HG03095 (cell line): ENCODE measurements at regions not wholly inside any gene's neighbourhood (a gene's known extent, or its start where the extent isn't known, plus 50 kb on each side); places are given as distances from the start of the nearest gene placed in this dataset.

ENCODE experiments used
- ATAC-seq: cut with Tn5 transposase; IDR thresholded peaks from one replicate; pipeline ENCODE4 v1.9.1; 2021; ENCODE audit warnings: moderate library complexity; ENCODE audit not compliant: unreplicated experiment

DNA sequence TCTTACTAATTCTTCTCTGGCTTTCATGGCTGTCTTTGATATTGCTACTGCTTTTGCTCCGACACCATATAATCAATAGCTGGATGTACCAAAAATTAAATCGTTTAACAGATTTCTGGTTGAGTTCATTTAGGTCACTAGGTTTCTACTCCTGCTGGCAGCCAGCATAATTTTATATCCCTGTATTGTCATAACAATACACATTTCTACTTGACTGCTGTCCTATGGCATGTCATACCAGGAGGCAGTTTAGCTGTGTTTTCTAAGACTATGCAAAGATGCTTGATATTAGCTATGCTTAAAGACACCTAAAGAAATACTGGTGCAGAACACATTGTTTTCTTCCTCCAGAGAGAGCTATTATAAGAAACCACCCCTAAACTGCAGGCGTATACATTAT, 337.2 kb upstream of the CDH6 start:
- ATAC-seq, result no peak

DNA sequence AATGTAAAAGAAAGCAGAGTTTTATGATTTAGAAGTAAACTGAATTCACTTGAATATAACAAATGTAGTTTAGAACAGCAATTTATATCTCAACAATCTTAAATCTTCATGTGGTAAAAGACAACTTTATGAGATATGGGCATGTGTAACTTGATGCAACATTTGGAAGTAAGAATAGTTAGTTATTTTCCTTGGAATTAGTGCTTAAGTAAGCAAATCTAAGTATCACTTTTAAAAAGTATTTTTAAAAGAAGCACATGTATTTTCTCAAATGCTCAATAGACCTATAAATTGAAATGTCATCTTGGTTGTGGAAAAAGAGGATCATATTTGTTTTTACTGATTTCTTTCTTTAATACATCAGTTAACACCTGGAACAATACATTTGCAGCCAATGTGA, 340.3 kb upstream of the CDH6 start:
- ATAC-seq, result no peak

DNA sequence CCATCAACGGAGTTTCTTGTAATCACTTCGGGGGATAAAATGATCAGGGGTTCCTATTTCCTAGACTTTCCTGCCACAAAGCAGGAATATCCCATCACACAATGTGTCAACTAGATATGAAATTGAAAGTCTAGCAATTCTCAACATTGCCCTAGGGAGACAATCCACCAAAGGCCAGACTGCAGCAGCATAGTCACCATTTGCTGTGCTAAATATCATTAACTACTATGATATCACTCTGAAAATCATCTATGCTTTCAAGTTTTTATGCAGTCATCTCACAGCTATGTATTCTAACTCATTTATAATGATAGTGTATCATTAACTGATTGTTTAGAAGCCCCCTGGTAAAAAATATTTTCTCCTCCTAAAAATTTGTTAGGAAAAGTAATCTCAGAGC, 342.6 kb upstream of the CDH6 start:
- no peak for ATAC-seq

DNA sequence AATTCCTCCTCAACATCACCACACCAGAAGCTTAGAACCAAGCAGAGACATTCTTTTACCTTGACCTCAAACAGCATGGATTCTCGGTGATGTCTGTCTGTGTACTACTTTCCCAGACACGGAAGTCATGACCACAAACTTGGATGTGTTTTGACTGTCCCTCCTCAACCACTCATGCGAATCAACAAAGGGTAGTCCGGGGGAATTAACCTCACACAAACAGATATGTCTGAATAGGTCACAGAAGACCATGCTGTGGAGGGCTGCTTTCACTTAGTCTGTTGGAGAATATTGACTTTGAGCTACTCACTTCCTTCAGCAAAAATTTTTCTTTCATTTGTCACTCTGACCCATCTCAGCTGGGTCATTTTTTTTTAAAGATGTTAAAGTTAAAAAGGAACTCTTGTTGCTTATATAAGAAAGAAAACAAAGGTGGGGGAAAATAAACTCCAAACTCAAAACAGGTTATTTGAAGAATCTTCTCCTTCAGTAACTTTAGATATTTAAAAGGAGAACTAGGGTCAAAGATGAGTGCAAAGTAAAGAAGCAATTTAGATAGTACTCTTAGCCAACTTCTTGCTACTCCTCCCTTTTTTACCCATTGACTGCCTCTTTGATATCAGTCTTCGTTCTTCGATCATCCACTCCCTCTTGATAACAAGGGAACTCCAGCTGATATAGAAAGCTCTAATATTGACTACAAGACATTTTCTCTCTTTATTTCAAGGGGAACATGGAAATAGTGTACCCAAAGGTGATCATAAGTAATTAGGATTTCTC, 343.4 kb upstream of the CDH6 start:
- ATAC-seq, result no peak

DNA sequence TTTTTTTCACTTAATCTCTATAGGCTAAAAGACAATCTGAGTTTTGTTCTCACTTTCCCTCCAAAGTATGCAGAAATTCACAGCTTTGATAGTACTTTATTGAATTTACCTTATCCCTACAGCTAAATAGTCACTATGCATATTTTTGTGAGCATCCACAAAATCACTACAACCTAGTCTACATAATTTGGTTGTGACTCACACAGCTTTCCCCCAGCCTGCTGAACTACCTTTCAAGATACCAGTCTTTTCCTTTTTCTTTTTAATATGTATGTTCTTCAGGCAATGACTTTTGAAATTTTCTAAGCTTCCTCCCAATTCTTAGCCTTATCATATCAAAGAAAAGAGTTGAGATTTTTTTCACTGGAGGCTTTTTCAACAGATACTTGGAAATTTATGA, 347.3 kb upstream of the CDH6 start:
- no peak for ATAC-seq

DNA sequence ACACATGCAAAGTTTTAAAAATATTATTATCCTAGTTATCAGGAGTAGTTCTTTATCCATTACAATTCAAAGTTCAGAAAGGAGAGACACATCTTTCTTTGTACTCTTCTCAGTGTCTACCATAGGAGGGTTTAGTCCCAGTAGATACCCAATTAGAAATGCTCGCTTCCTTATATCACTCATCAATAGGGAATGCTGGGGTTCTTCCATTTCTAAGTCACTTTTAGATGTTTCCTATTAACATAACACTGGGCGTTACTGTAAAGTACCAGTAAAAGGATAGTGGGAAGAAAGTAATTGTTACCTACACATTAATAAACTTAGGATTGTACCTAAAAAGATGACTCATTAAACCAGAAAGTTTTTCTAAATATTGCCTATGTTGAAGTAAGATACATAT, 348.3 kb upstream of the CDH6 start:
- no peak for ATAC-seq

DNA sequence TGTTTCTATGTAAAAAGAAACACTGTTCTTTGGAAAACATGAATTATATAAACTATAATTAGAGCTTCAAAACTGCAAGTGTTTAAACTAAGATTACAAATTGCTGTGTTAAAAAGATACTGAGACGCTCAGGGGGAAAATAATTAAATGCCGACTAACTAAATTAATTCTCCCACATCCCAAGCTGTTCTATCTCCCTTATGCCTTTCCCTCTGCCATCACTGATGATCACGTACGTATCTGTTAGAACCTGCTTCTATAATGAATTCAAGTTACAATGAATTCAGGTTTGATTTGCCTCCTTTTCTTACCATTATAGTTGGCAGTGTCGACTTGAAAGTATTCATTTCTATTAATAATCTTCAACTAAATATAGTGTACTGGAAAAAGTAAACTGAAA, 349.9 kb upstream of the CDH6 start:
- ATAC-seq, result no peak

DNA sequence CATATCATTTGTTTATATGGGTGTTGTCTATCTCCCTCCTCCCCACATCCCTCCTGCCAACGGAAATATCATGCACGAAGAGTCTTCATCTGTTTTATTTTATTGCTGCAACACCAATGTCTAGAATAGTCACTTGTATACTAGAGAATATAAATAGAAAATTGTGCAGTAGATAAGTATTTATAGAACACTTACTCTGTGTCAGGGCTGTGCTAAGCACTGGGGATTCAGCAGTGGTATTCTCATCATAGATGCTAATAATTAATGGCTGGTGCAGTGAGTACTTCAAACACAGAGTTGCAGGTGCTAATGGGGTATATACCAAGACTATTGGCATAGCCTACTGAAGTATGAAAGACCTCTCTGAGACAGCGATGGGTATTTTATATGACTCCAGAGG, 353.5 kb upstream of the CDH6 start:
- no peak for ATAC-seq

DNA sequence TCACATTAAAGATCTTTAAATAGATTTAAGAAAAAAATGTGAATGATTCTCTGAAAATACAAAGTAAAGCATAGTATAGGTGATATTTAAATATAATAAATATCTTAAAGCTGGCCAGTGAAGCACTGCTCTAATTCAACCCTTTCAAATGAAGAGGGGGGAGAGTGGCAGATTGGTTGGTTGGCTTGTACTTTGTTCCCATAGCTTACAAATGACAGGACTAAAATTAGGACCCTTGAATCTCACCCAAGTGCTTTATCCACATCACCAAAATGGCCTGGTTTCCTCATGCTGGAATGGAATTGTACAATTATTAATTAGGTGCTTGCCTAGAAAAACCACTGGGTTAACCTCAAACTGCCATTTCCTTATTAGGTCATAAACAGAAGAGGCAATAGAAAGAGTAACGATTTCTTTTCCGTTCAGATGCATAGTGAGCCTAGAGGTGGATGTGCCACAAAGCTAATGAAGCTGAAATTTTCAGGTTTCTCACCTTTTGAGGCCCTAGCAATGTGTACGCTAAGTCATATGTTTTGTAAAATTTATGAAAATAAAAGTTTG, 354.5 kb upstream of the CDH6 start:
- ATAC-seq, result no peak

DNA sequence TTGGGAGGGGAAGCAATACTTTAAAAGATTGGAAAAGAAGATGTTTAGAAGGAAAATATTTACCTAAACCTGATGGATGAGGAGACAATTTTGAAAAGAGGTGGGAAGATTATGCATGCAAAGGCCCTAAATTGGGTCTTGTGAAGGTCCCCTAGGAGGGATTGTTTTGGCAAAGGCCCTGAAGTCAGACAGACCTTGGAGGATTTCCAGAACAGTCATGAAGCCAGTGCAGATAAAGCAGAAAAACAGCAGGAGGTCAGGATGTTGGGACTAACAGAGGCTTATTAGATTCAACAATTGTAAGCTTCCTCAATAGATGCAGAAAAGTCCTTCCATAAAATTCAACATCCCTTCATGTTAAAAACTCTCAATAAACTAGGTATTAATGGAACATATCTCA, 361.0 kb upstream of the CDH6 start:
- no peak for ATAC-seq

DNA sequence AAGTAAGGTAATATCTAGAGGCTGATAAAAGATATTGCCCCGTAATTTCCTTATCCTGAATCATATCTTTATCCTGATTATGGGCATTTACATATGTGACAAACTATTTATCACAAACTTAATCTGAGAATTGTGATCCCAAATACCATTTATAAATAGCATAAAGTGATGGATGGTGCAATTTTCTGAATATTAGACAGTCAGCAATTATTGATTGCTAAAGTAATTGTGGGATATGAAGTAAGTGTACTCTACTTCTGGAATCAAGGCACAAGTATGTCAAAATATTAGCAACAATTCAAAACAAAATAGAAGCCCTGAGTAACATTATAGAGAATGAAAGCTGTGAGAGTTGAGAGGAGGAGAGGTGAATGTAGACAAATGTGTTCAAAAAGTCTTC, 361.9 kb upstream of the CDH6 start:
- no peak for ATAC-seq

DNA sequence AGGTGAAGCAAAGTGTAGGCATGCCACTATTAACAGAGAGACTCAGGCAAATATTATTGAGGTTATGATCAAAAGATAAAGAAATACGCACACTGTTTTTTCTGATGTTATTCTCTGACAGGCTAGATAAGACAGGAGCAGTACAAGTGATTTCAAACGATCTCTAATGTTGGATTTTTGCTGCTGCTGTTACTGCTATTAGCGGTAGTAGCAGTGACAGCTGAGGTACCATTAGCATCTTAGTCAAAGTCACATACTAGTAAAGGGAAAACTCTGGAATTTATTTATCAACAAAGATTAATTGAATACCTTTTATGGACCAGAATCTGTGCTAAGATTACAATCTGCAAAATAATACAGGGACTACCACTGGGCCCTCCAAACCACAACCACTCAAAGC, 362.4 kb upstream of the CDH6 start:
- ATAC-seq, result no peak

DNA sequence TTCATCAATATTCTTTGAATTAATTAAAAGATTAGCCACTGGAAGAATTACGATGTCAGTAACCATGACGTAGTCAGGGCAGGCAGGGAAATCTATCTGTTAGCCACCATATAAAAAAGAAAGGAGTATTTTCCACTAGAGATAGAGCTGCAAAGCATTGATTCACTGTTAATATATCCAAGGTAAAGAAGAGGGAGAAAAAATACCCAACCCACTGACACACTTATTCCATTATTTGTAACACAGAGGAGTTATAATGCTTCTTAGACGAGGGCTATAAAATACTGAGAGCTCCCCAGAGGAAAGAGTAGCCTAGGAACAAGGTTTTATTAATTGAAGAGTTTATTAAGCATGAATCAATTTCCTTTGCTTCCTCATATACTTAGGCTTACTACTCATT, 382.2 kb upstream of the CDH6 start:
- no peak for ATAC-seq

DNA sequence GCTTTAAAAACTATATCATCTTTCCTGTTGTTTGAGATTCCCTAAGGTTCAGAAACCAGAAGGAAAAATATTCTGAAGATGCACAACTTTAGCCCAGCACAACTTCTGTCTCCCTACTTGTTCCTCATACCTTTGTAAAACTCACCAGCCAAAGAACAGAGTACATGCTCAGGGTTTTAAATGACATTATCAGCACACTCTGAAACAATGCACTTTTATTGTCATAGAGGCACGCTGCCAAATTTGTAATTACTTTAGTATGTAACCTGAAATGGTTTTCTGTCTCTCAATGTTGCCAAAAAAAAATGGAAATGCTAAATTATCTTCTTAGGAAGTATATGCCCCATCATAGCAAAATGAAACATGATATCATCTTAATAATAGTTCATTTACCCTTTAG, 383.6 kb upstream of the CDH6 start:
- no peak for ATAC-seq

DNA sequence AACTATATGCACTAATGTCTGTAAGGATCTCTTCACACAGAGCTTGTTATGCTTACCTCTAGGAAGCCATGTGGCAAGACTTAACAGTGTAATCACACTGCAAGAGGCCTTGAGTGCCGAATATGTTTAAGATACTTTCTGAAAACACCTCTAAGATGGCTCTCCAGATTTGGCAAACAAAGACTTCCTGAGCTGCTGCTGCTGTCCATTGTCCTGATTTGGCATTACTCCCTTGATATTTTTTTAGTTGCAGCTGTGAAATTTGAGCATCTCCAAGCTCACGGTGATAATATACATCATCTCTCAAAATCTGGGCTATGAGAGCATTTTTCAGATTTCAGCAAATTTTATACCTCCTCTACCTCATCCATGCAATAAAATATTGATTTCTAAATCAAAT, 384.5 kb upstream of the CDH6 start:
- no peak for ATAC-seq

DNA sequence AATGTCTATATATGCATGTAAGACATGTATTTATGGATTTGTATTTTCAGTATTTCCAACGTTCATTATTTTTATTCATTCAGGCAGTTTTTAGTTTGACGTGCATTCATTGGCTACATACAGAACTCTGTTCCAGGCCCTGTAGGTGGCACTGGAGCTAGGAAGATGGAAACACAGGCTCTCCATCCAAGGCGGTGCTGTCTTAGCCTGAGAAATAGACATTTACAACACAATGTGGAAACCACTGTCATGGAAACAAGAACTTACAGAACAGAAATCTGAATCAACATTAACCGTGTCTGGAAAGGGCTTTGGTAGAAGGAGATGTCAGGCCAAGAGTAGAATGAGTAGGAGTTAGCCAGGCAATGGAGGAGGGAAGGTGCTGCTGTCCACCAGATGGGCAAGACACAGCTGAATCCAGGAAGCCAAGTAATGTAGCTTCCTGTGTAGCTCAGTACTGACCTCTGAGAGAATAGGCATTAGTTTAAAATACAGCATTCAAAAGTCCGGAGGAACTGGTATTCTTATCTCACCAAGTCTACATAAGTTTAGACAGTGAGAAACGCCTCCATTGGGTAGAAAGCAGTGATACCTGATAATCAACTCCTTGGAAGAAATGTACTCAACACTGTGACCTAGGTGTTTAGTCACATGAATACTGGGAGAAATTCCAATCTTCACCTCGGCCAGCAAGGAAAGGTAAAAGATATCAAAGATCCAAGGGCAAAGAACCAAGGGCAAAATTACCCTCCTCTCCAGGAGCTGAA, 388.6 kb upstream of the CDH6 start:
- ATAC-seq, result no peak

DNA sequence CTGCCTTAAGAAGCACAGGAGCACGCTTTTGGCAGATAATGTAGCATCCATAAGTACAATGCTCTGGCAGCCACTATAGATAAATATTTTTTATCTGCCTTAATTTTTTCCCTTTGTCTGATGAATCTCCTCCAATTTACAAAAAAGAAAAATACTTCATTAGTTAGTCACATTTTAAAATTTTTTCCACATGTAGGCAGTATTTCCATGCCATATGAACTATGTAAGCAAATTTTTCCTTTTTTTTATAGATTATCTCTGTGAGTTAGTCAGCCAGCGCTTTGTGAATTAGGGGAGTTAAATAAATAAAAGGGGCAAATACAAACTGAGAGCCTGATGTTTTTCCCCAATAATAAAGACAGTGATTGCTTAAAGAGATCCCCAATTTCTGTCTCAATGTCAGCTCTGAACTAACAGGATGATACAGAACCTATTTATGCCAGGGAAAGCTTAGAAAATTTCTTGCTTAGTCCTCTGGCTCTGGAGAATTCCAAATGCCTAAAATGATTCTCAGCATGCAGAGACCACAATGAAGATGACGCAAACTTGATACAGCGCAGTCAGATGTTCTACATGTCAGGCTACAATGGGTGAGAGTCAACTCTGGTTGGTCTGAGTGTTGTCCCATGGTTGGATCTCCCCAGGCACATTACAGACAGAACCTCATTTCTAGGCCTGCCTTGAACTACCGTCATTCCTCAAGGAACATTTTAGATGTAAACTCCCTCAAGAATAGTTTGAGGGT, 390.4 kb upstream of the CDH6 start:
- no peak for ATAC-seq

DNA sequence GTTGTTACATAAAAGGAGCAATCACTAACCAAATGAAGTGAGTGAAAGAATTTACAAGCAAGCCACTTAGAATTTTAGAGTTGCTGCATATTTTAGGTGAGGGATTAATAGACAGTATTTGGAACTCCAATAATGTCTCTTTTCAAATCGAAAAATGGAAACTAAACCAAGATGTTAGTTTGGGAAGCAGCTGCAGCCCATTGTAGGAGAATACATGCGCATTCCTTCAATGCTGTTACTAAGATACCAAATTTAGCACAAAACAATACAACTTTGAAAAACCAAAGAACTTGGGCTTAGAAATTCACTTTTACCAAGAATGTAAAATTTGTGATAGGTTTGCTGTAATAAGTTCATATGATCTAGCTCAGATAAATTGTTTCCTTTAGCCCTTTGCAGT, 411.8 kb upstream of the CDH6 start:
- no peak for ATAC-seq

DNA sequence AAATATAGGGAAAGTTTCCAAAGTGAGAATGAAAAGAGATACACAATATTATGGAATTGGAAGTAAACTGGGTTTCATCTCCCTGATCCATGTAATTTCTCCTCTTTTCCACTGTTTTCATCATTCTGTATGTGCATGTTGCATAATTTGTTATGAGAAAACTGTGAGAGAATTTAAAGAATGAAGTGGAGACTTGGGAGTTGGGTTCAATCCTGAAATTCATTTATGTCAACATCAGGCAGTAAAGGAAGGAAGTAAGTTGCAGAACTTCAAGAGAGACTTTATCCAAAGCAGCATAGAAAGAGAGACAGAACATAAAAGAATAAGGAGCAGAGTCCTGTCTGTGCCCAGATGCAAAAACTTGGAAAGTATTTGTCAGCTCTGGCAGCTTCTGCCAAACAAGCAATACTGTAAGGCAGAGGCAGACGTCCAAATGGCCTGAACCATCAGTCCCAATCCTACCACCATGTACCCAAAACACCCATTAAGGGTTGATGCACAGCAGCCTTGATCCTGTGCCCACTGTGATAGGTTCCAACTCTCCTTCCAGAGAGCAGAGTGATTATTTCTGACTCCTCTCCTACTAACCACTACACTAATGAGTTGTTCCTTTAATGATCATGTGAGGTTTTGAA, 425.3 kb upstream of the CDH6 start:
- ATAC-seq, result no peak

DNA sequence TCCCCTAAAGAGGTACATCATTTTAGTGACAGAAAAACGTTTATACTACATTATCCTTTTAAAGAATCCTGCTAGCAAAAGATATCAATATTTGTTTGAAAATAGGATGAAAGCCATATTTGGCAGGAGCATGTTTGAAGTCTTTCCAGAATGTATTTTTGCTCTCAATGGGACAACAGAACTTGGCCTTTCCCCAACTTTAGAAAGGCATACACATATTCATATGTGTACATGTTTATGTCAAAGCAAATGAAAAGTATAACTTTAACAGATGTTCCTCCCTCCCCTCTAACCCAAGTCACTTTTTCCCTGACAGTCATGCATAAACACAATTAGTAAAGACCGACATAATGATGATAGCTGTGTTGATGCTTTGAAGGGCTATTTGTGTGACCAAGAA, 427.8 kb upstream of the CDH6 start:
- no peak for ATAC-seq

DNA sequence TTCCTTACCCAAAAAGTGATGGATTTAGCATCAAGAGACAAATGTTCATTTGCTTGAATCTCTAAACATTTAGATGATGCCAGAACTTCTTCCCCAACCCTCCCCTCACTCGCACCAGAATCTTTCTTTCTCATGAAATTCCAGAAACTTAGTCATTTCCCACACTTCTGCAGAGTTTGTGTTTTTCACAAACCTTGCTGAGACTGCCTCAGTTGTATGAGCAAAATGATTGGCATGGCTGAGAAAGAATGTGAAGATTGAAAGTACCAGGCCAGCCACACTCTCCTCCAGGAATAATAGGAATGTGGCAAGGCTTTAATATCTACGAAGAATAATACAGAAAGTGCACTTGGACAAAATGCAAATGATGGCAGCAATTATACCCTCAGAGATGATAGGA, 428.3 kb upstream of the CDH6 start:
- no peak for ATAC-seq
